Endothelial cell (in vitro differentiated cells): ENCODE measurements at regions not wholly inside any gene's neighbourhood (a gene's known extent, or its start where the extent isn't known, plus 50 kb on each side); places are given as distances from the start of the nearest gene placed in this dataset.

Experiments used
- DNase-seq: peaks from one replicate; pipeline ENCODE4 v3.0.0; 2021; ENCODE audit warnings: low spot score
- H3K27ac Mint-ChIP-seq: one replicate; pipeline ENCODE4 v1.8.0; 2021; ENCODE audit warnings: mixed read lengths, inconsistent platforms; ENCODE audit not compliant: unreplicated experiment
- H3K27me3 Mint-ChIP-seq: one replicate; pipeline ENCODE4 v1.8.0; 2021; ENCODE audit warnings: mild to moderate bottlenecking, moderate library complexity, mixed read lengths, inconsistent platforms; ENCODE audit not compliant: unreplicated experiment
- H3K36me3 Mint-ChIP-seq: one replicate; pipeline ENCODE4 v1.8.0; 2021; ENCODE audit warnings: mild to moderate bottlenecking, low read depth, mixed read lengths, inconsistent platforms; ENCODE audit not compliant: unreplicated experiment
- H3K4me1 Mint-ChIP-seq: one replicate; pipeline ENCODE4 v1.8.0; 2021; ENCODE audit warnings: mild to moderate bottlenecking, mixed read lengths, inconsistent platforms; ENCODE audit not compliant: unreplicated experiment
- H3K4me3 Mint-ChIP-seq: one replicate; pipeline ENCODE4 v1.8.0; 2021; ENCODE audit warnings: mild to moderate bottlenecking, mixed read lengths, inconsistent platforms; ENCODE audit not compliant: unreplicated experiment
- H3K9me3 Mint-ChIP-seq: one replicate; pipeline ENCODE4 v1.8.0; 2021; ENCODE audit warnings: mixed read lengths, inconsistent platforms; ENCODE audit not compliant: unreplicated experiment
- CTCF ChIP-seq: fragments of 200-600 bp; sonication (generic); IDR thresholded peaks from one replicate; pipeline ENCODE4 v1.5.0; 2021; ENCODE audit warnings: antibody characterized with exemption; ENCODE audit not compliant: unreplicated experiment

GRCh38 chr22:47625531-47626427 is 863.3 kb downstream of the TBC1D22A start:
- no peak for DNase-seq
- Mint-ChIP-seq H3K27me3 (peaks cover 11% of the 10 kb centered on the region), H3K4me3 (no peak overlapping the region), H3K36me3 (peaks cover 5% of the 10 kb centered on the region), H3K4me1 (no peaks in the 10 kb centered on the region), H3K27ac (peak overlapping the region; percentile 70), H3K9me3 (peaks cover 6% of the 10 kb centered on the region)
- TF ChIP-seq CTCF = no peak

- Mint-ChIP-seq H3K27ac (no peak overlapping the region), H3K27me3 (peaks cover 8% of the 10 kb centered on the region), H3K36me3 (peaks cover 3% of the 10 kb centered on the region), H3K9me3 (peaks cover 11% of the 10 kb centered on the region), H3K4me3 (no peak overlapping the region), H3K4me1 (no peaks in the 10 kb centered on the region)
- DNase-seq = no peak
- no peak for TF ChIP-seq CTCF
Measured at GRCh38 chr22:47625013-47625385, 862.5 kb downstream of the TBC1D22A start.

- H3K4me3 Mint-ChIP-seq = no peak overlapping the region
- H3K9me3 Mint-ChIP-seq = peaks cover 11% of the 10 kb centered on the region
- peaks cover 10% of the 10 kb centered on the region for H3K27me3 Mint-ChIP-seq
- no peak overlapping the region for H3K27ac Mint-ChIP-seq
- peaks cover 3% of the 10 kb centered on the region for H3K36me3 Mint-ChIP-seq
- DNase-seq = no peak
- H3K4me1 Mint-ChIP-seq = no peaks in the 10 kb centered on the region
- TF ChIP-seq CTCF = no peak
Measured at GRCh38 chr22:47624252-47625012, 862.0 kb downstream of the TBC1D22A start.

- Mint-ChIP-seq H3K27me3 (peaks cover 9% of the 10 kb centered on the region), H3K4me3 (no peak overlapping the region), H3K9me3 (peaks cover 11% of the 10 kb centered on the region), H3K4me1 (no peaks in the 10 kb centered on the region), H3K27ac (no peak overlapping the region), H3K36me3 (peaks cover 3% of the 10 kb centered on the region)
- no peak for DNase-seq
- no peak for TF ChIP-seq CTCF
Measured at GRCh38 chr22:47623763-47624148, 861.3 kb downstream of the TBC1D22A start.
